KBM-7 (cell line): ENCODE measurements at regions not wholly inside any gene's neighbourhood (a gene's known extent, or its start where the extent isn't known, plus 50 kb on each side); places are given as distances from the start of the nearest gene placed in this dataset.

Experiments used
- DNase-seq: peaks from one replicate; pipeline ENCODE4 v3.0.0-alpha.2; 2015
- in situ Hi-C: fragments of 300-500 bp; cut with MboI; formaldehyde crosslinking; loops from 2 replicates; pipeline ENCODE4 v1.14.3; 2020; ENCODE audit warnings: low sequenced_read_pairs, low pct_unique_long_range_greater_than_20kb, mixed read lengths

DNA sequence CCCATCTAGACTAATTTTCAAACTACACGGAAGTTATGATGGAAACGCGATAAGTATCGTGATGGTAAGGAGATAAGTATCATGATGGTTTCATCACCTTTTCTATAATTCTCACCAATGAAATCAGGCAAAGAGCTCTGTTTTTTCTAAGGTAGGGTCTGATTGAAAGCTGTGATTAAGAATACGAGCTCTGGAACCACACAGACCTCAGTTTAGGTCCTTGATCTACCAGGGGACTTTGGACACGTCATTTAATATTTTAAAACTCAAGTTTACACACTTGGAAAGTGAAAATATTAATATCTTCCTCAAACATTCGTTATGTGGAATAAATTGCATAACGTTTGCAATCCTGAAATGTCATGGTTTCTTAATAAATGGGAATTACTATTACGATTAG, 538.2 kb upstream of the CELF2 start:
- in situ Hi-C loops, result no loop called here
- no peak for DNase-seq

DNA sequence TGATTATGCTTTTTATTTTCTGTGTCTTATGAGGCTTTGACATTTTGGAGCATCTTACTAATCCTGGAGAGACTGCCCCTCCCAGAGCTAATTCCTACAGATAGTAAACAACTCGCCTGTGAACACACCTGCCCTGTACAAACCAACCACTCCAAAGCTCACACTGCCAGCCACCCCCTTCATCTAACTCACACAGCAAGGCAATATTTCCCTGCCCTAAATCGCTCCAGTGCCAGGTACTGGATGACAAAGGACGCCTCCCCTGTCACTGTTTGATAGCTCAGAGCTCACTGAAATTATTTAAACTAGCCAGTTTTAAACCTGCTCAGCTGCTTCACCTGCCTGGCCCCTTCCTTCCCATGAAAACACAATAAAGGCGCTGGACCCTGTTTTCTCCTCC, 535.1 kb upstream of the CELF2 start:
- in situ Hi-C loops, result no loop called here
- no peak for DNase-seq

DNA sequence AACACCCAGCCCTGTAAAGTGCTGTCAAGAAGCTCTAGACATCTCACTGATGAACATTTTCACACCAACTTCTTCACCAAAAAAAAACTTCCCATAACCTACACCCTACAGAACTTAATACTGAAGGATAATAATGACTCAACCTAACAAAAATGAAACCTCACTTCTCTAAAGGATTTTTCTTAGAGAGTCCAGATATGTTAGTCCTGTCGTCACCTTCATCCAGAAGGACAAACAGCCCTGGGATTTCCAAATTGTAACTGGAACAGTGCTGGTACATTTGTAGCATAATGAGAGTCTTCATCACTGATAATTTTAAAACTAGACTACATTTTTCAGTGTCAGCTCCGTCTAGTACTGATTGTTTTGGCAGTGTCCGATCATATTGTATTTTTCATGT, 528.6 kb upstream of the CELF2 start:
- no peak for DNase-seq
- in situ Hi-C loops, result no loop called here

DNA sequence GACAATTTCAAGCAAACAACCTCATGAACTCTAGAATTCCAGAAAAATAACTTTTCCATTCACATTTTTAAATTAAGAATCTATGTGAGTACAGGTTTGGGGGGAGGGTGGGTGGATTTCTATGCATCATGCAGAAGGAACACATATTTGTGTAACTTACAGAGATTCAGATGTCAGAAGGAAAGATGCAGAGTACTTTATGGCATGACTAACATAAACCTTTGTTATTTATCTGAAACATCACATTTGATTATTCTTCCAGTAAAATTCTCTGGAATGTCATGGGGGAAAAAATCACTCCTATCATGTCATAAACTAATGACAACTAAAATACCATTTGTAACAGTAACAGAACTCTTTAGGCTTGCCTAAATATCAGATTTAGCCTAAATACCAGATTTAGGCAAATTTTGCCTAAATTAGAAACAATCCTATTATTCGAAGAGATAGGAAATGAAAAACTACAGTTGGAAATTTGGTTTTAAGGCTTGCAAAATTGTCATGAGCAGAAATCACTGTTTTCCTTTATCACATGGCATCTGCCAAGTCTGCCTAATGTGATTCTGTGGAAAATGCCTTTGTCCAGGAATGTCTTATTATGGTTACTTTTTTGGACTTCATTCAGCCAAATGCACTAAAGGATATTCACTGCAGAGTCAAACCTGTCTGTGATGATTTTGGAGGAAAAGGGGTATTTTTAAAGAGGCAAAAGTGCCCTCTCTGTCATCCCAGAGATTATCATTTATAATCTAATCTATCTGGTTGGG, 527.7 kb upstream of the CELF2 start:
- DNase-seq, result no peak
- in situ Hi-C loops, result no loop called here

DNA sequence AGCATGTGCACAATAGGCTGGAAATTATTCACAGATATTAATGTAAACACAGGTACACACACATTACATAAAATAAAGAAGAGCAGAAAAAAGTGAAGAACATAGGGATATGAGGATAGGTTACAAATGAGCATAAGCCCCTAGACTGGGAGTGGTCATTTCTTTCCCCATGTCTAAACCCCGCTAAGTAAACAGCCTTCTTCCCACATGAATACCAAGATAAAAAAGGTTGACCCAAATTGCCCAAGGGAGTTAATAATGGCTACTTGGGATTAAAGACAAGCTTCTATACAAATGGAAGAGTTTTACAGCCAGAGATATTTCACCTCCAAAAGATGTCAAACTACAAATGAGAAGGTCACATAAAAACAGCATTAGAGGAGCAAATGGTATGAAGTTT, 527.1 kb upstream of the CELF2 start:
- DNase-seq, result no peak
- in situ Hi-C loops, result no loop called here

DNA sequence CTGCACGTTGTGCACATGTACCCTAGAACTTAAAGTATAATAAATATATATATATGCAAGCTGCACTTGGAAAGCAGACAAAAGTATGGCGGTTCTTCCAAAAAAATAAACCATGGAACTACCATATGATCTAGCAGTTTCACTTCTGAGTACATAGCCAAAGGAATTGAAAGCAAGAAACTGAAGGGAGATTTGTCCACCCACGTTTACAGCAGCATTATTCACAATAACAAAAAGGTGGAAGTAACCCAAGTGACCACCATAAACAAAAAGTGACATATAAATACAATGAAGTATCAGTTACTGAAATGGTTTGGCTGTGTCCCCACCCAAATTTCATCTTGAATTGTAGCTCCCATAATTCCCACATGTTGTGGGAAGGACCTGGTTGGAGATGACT, 525.3 kb upstream of the CELF2 start:
- in situ Hi-C loops, result no loop called here
- no peak for DNase-seq

DNA sequence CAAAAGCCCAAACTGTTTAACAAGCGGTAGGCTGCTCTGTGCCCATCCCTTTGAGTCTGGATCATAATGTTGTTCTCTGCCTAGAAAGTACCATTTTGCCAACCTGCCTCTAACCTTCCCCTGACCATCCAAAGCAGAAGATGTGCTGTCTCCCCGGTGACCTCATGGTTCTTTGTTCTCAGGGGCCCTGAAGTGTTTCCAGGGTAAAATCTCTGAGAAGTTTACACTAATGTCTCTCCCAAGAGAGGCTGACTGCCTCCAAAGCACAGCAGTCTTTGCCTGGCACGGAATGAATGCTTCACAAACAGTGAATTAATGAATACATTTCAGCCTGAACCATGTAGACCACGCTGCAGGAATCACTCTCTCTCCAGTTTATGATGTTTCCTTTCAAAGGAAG, 523.8 kb upstream of the CELF2 start:
- in situ Hi-C loops, result no loop called here
- no peak for DNase-seq

DNA sequence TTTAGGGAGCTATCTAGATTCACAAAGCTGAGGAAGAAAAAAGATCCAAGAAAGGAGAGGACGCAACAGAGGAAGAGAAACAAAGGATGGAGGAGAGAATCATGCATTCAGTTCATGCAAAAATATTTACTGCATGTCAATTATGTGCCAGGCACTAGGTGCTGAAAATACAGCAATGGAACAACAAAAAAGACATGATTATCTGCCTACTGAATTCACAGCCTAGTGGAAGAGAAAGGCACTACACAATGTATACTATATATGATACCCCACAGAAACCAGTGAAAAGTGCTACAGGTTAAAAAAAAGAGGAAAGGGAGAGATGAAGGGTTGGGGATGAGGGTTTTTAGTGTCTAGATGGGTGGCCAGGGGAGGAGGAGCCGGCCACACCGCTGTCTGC, 520.4 kb upstream of the CELF2 start:
- DNase-seq, result no peak
- in situ Hi-C loops, result no loop called here

DNA sequence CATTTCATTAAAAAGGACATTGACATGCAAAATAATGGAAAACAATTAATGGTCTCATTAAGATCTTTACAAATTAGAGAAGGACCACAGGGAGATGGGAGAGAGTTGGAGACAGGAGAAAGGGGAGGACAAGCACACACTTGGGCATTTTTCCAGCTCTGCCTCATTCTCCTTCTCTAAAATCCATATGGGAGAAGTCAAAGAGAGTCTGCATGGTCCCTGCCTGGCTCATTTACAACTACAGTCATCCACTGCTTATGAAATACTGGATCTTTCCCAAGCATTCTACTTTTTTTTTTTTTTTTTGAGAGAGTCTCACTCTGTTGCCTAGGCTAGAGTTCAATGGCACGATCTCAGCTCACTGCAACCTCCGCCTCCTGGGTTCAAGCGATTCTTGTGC, 518.9 kb upstream of the CELF2 start:
- in situ Hi-C loops, result no loop called here
- no peak for DNase-seq

DNA sequence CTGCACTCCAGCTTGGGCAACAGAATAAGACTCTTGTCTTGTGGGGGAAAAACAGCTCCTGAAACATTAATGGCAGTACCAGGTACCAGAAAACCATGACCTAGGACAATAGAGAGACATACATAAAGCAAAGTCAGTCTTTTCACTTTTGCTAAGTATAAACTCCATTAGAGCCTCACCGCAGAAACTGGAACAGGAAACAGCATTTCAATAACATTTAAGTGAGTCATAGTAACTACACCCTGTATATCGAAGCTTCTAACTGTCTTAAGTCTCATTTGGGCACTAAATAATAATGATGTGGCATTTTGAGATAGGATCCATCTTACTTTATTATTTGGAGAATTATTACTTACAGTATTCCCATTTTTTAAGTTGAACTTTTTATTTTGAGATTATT, 517.8 kb upstream of the CELF2 start:
- no peak for DNase-seq
- in situ Hi-C loops, result no loop called here

DNA sequence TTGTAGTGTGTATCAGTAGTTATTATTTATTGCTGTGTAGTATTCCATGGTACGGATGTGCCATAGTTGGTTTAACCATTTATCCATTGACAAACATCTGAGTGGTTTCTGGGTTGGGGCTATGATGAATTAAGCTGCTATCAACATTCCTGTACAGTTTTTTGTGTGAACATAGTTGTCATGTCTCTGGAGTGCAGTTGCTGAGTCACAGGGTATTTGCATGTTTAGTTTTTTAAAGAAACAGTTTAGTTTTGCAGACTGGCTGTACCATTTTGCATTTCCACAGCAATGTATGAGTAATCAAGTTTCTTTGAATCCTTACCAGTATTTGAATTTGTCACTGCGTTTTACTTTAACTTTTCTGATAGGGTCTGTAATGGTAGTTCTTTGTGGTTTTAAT, 516.7 kb upstream of the CELF2 start:
- DNase-seq, result no peak
- in situ Hi-C loops, result no loop called here

DNA sequence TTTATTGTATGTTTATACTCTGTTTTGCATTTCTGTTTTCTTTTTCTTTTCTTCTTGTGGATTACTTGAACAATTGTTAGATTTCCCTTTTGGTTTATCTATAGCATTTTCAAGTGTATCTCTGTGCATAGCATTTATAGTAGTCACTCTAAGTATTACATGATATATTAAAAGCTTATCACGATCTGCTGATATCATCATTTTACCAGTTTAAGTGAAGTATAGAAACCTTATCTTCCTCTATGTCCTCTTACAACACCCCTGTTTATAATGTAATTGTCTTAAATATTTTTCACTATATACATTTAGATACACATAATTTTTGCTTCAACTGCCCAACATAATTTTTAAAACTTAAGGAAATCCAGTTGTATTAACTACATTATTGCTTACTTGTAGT, 513.9 kb upstream of the CELF2 start:
- in situ Hi-C loops, result no loop called here
- DNase-seq, result no peak

DNA sequence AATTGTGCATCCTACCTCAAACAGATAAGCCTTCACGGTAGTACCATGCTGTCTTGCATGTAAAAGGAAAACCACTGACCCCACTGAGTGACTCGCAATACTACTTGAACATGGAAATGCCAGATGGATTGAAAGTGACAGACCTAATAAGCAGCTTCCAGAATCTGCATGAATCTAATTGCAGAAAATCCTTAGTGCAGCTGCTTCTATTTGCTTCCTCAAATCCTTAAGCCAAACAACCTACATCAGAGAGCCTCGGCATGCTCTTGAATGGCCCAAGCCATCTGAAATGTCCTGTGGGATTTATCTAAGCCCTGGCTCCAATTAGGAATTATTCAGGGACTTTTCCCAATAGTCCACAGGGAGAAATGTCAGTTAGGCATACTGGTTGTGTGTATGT, 509.5 kb upstream of the CELF2 start:
- in situ Hi-C loops, result no loop called here
- DNase-seq, result no peak

DNA sequence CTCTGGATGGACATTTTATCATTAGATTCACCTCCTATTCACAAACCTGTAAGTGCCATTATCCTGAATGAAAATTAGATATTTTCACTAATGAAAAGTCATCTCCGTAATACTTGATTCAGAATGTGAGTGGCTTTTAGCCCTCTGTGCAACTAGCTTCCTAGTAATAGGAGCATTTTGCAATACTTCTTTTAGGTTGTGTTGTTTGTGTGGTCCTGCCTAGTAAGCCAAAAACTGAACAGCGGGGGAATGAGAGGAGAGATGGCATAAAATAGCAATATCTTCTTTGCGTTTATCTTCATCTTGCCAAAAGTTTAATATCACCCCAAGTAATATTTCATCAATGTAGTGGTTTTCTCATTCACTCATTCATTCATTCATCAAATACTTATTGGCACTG, 507.5 kb upstream of the CELF2 start:
- in situ Hi-C loops, result no loop called here
- DNase-seq, result no peak

DNA sequence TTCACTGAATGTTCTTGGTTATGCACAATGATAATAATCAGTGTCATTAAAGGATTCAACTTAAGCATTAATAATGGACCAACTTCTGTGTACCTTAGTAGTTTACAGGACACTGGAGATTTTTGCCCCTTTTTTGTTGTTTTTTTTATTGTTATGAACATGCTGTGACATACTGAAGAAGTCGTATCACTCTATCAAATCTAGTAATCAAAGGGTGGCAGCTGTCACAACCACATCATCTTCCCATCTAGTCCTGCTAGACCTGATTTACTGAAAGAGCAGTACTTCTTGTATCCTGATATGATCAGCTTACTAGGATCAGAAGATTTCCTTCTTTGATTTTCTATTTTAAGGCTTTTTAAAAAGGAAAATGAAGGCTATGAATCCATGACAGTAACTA, 504.6 kb upstream of the CELF2 start:
- in situ Hi-C loops, result no loop called here
- no peak for DNase-seq

DNA sequence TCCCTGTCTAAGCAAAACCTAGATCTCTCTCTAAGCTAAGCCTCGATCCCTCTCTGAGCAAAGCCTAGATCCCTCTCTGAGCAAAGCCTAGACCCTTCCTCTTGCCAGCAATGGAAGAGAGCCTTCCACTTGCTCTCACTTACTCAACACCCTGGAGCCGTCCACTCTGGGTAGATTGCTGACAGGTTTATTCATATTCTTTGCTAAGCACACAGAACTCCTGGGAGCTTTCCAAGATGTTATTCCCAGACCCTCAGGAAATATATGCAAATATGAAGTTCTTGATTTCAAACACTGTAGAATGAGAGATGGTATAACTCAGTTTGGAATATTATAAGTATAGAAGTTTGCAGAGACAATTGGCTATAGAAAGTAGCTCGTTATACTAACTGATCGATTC, 503.8 kb upstream of the CELF2 start:
- in situ Hi-C loops, result no loop called here
- DNase-seq, result no peak

DNA sequence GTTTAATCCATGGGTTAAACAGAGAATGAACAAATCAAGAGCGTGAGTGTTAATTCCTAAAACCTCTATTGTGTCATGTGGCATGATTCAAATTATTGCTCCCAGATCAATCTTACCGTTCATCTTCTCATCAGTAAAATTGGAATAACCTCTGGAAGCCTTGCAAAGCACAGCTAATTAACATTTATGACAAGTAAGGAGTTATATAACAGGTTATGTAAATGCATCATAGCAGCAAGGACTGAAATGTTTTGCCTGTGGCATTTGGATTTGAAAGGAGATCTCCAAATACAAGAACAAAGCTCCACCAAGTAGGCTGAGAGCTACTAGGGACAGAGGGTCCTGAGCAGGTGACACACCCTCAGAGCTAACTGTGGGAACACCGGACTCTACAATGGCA, 502.9 kb upstream of the CELF2 start:
- DNase-seq, result no peak
- in situ Hi-C loops, result no loop called here

DNA sequence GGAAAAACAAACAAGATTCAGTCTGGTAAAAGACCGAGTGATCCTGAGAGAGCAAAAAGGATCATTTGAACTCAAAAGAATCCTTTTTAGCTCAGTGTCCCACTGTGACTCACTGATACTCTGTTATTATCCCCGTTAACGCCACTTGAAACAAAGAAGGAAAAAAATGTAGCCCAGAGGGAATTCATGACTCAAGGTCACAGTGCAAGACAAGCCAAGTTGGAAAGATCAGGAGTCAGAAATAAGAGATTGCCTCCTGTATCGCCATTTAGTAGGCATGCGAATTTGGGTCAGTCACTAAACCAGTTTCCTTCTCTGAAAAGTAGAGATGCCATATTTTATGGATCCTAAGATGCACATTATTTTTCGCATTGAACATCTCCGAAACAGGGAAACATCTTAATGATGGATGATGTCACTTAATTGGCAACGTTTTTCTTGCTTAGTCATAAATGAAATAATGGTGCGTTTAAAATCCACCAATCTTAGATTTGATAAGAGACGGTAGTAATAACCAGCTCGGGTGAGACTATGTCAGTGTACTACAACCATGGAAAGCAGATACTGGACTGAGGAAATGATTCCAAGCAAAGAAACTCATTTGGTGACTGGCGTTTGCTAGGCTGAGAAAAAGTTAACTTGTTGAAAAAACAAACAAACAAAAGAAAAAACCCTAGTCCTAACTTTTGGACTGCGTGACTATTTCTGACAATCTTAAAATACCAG, 502.0 kb upstream of the CELF2 start:
- in situ Hi-C loops, result no loop called here
- no peak for DNase-seq

DNA sequence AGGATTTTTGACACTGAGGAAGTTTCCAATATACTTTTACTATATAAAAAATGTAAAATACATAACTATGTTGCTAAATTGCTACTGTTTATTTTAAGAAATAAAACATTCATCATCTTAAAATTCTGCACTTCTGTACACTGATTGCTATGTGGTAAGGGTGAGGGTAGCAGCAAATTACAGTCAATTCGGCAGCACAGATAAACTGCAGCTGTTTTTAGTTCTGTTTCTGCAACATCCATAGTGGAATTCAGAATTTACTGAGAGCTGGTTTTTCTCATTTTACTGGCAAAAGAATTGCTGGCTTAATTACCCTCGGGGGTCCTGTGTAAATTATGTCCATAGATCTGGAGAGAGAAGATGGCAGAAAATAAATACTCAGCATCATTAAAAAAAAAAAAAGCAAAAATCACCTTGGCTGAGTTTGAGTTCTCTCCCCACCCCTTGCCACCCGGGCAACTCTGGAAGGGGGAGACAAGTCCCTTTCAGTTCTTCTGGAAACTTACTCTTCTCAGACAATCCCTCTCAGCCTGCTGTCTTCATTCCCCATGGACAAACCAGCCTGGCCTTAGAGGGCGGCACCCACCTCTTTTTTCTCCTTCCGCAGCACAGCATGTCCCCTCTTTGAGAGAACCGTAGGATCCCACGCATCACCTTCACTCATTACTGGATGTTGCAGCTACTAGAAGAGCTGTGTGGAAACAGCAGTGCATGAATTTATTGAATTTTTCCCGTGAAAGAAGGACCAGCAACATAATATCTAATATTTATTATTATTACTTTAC, 501.1 kb upstream of the CELF2 start:
- no peak for DNase-seq
- in situ Hi-C loops, result no loop called here

DNA sequence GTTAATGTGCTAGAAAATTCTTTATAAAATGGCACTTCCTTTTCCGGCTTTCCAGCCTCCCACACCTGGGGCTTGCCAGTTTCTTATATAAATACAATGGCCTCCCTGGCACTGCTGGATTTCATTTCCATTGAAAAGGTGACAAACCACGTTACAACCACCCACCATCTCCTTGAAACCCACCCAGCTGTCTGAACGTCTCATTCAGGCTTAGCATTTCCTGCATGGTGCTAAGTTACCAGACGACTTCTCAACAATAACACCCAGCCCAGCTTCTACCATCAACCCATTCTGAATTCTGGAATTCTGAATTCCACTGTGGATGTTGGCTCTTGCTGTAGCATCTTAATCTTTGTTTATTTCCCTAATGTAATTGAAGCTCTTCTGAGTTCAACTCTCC, 499.8 kb upstream of the CELF2 start:
- in situ Hi-C loops, result no loop called here

More for the DNA sequence above, 499.8 kb upstream of the CELF2 start:
- DNase-seq, result no peak
